Mesenchymal stem cell (in vitro differentiated cells and primary cell): ENCODE measurements at regions not wholly inside any gene's neighbourhood (a gene's known extent, or its start where the extent isn't known, plus 50 kb on each side); places are given as distances from the start of the nearest gene placed in this dataset.

Source experiments
- DNase-seq: peaks from one replicate; pipeline ENCODE4 v3.0.0-alpha.2; 2013
- H2AFZ ChIP-seq: one replicate; pipeline ENCODE4 v1.6.1; 2013; ENCODE audit warnings: low read depth, mild to moderate bottlenecking, control low read depth, inconsistent platforms, low read length, moderate library complexity
- H2AK5ac ChIP-seq: 2 replicates; pipeline ENCODE4 v1.6.1; 2013; ENCODE audit warnings: low read length, moderate library complexity, mild to moderate bottlenecking, inconsistent platforms; ENCODE audit not compliant: severe bottlenecking
- H2BK120ac ChIP-seq: one replicate; pipeline ENCODE4 v1.6.1; 2013; ENCODE audit warnings: low read depth, mild to moderate bottlenecking, inconsistent platforms, low read length, moderate library complexity
- H2BK12ac ChIP-seq, 2 experiments: one replicate each; pipeline ENCODE4 v1.6.1; 2013; ENCODE audit warnings: inconsistent platforms in 2 of 2, low read length in 2 of 2, mild to moderate bottlenecking in 2 of 2, moderate library complexity in 2 of 2, control low read depth in 1 of 2
- H2BK15ac ChIP-seq: one replicate; pipeline ENCODE4 v1.6.1; 2013; ENCODE audit warnings: mild to moderate bottlenecking, low read depth, inconsistent platforms; ENCODE audit not compliant: poor library complexity, severe bottlenecking
- H2BK5ac ChIP-seq: 2 replicates; pipeline ENCODE4 v1.6.1; 2013; ENCODE audit warnings: low read depth, mild to moderate bottlenecking, low read length, control low read depth, inconsistent platforms; ENCODE audit not compliant: poor library complexity, severe bottlenecking
- H3K14ac ChIP-seq, 2 experiments: one replicate each; pipeline ENCODE4 v1.6.1; 2013; ENCODE audit warnings: inconsistent platforms in 2 of 2, low read length in 2 of 2, control low read depth in 1 of 2, mild to moderate bottlenecking in 1 of 2, moderate library complexity in 1 of 2
- H3K18ac ChIP-seq, 2 experiments: one replicate each; pipeline ENCODE4 v1.6.1; 2013; ENCODE audit warnings: inconsistent platforms in 2 of 2, low read length in 2 of 2, control low read depth in 1 of 2, low read depth in 1 of 2, mild to moderate bottlenecking in 1 of 2
- H3K23ac ChIP-seq, 2 experiments: one replicate each; pipeline ENCODE4 v1.6.1; 2013; ENCODE audit warnings: inconsistent platforms in 2 of 2, low read length in 2 of 2, mild to moderate bottlenecking in 2 of 2, moderate library complexity in 2 of 2, control low read depth in 1 of 2
- H3K27ac ChIP-seq: 2 replicates; pipeline ENCODE4 v1.5.1; 2013; ENCODE audit warnings: mild to moderate bottlenecking, moderate library complexity, low read length, control low read depth, inconsistent platforms; ENCODE audit not compliant: poor library complexity, severe bottlenecking
- H3K27me3 ChIP-seq, 2 experiments: 2 replicates each; pipeline versions ENCODE4 v1.6.1 to v1.7.0; 2013; ENCODE audit warnings: low read length in 2 of 2, mild to moderate bottlenecking in 2 of 2, moderate library complexity in 2 of 2, control low read depth in 1 of 2, inconsistent platforms in 1 of 2; ENCODE audit not compliant: control insufficient read depth in 1 of 2, insufficient read depth in 1 of 2
- H3K36me3 ChIP-seq, 2 experiments: 2 replicates each; pipeline versions ENCODE4 v1.6.1 to v1.7.0; 2013; ENCODE audit warnings: low read length in 2 of 2, control low read depth in 1 of 2, inconsistent platforms in 1 of 2, low read depth in 1 of 2, mild to moderate bottlenecking in 1 of 2; ENCODE audit not compliant: insufficient read depth in 2 of 2, control insufficient read depth in 1 of 2
- H3K4ac ChIP-seq, 2 experiments: one replicate each; pipeline ENCODE4 v1.6.1; 2013; ENCODE audit warnings: inconsistent platforms in 2 of 2, low read length in 2 of 2, mild to moderate bottlenecking in 2 of 2, moderate library complexity in 2 of 2, control low read depth in 1 of 2, low read depth in 1 of 2
- H3K4me1 ChIP-seq: 2 replicates; pipeline ENCODE4 v1.6.1; 2013; ENCODE audit warnings: low read depth, low read length, control low read depth; ENCODE audit not compliant: control insufficient read depth, insufficient read depth
- H3K4me2 ChIP-seq: 2 replicates; pipeline ENCODE4 v1.6.1; 2013; ENCODE audit warnings: low read length, mild to moderate bottlenecking, inconsistent platforms; ENCODE audit not compliant: poor library complexity, severe bottlenecking
- H3K4me3 ChIP-seq, 2 experiments: 2 replicates each; pipeline versions ENCODE4 v1.5.1 to v1.7.0; 2013; ENCODE audit warnings: low read length in 2 of 2, mild to moderate bottlenecking in 2 of 2, control low read depth in 1 of 2, low read depth in 1 of 2; ENCODE audit not compliant: insufficient read depth in 1 of 2
- H3K79me1 ChIP-seq: replicated peaks from 2 replicates; pipeline ENCODE4 v1.6.1; 2013; ENCODE audit warnings: mild to moderate bottlenecking, control low read depth, low read length, inconsistent platforms; ENCODE audit not compliant: poor library complexity, severe bottlenecking
- H3K9ac ChIP-seq: 2 replicates; pipeline ENCODE4 v1.7.0; 2013; ENCODE audit warnings: mild to moderate bottlenecking, low read length, moderate library complexity
- H3K9me3 ChIP-seq: 2 replicates; pipeline ENCODE4 v1.7.0; 2013; ENCODE audit warnings: mild to moderate bottlenecking, low read length; ENCODE audit not compliant: control insufficient read depth
- H4K8ac ChIP-seq: one replicate; pipeline ENCODE4 v1.6.1; 2013; ENCODE audit warnings: inconsistent platforms, mild to moderate bottlenecking, low read length, moderate library complexity
- H4K91ac ChIP-seq: one replicate; pipeline ENCODE4 v1.6.1; 2013; ENCODE audit warnings: mild to moderate bottlenecking, low read length, inconsistent platforms
- WGBS: methylation state at CpG from one replicate; pipeline ENCODE4 v1.1.7; 2013; ENCODE audit warnings: mixed read lengths; 5-methylcytosine and 5-hydroxymethylcytosine counted together

GRCh38 chr13:97564956-97565355 lies 131.0 kb downstream of the RAP2A start:
- H3K27ac ChIP-seq = no peak overlapping the region
- H3K4ac ChIP-seq = no peak overlapping the region
- H3K23ac ChIP-seq = no peak overlapping the region
- DNase-seq = no peak
- no peak overlapping the region for H3K18ac ChIP-seq
- no peak overlapping the region for H3K4me2 ChIP-seq
- H4K91ac ChIP-seq = no peak overlapping the region
- no peaks in the 10 kb centered on the region for H3K79me1 ChIP-seq
- WGBS = 75% methylated on average over 3 of the region's 5 CpGs
- no peak overlapping the region for H2BK5ac ChIP-seq
- H2BK120ac ChIP-seq = no peak overlapping the region
- H3K9ac ChIP-seq = no peak overlapping the region
- no peaks in the 10 kb centered on the region for H3K36me3 ChIP-seq
- H2BK12ac ChIP-seq = no peak overlapping the region
- H3K4me3 ChIP-seq = no peak overlapping the region
- H3K14ac ChIP-seq = no peak overlapping the region
- no peaks in the 10 kb centered on the region for H3K27me3 ChIP-seq
- no peak overlapping the region for H2AFZ ChIP-seq
- no peaks in the 10 kb centered on the region for H3K4me1 ChIP-seq
- H2AK5ac ChIP-seq = no peak overlapping the region
- H4K8ac ChIP-seq = no peak overlapping the region
- no peaks in the 10 kb centered on the region for H3K9me3 ChIP-seq
- no peak overlapping the region for H2BK15ac ChIP-seq

- no peak for DNase-seq
- no peaks in the 10 kb centered on the region for H3K4me1 ChIP-seq
- no peak overlapping the region for H2BK12ac ChIP-seq
- no peak overlapping the region for H3K23ac ChIP-seq
- no peaks in the 10 kb centered on the region for H3K27me3 ChIP-seq
- no peak overlapping the region for H2BK5ac ChIP-seq
- no peaks in the 10 kb centered on the region for H3K9me3 ChIP-seq
- H3K18ac ChIP-seq = no peak overlapping the region
- no peaks in the 10 kb centered on the region for H3K79me1 ChIP-seq
- H2BK15ac ChIP-seq = no peak overlapping the region
- H3K36me3 ChIP-seq = no peaks in the 10 kb centered on the region
- H2BK120ac ChIP-seq = no peak overlapping the region
- no peak overlapping the region for H4K8ac ChIP-seq
- no peak overlapping the region for H3K27ac ChIP-seq
- H2AK5ac ChIP-seq = no peak overlapping the region
- no peak overlapping the region for H3K4ac ChIP-seq
- no peak overlapping the region for H3K4me3 ChIP-seq
- no peak overlapping the region for H4K91ac ChIP-seq
- no peak overlapping the region for H3K4me2 ChIP-seq
- H3K9ac ChIP-seq = no peak overlapping the region
- no peak overlapping the region for H3K14ac ChIP-seq
- H2AFZ ChIP-seq = no peak overlapping the region
- 94% methylated on average over 3 of the region's 3 CpGs for whole genome bisulfite sequencing
These were observed 131.9 kb downstream of the RAP2A start for GRCh38 chr13:97565906-97566305.

- no peaks in the 10 kb centered on the region for H3K79me1 ChIP-seq
- no peaks in the 10 kb centered on the region for H3K4me1 ChIP-seq
- no peaks in the 10 kb centered on the region for H3K27me3 ChIP-seq
- DNase-seq = no peak
- no peak overlapping the region for H3K4me2 ChIP-seq
- H2BK12ac ChIP-seq = no peak overlapping the region
- 100% methylated on average over 2 of the region's 2 CpGs for WGBS
- no peak overlapping the region for H2AK5ac ChIP-seq
- H3K9ac ChIP-seq = no peak overlapping the region
- no peak overlapping the region for H3K14ac ChIP-seq
- no peak overlapping the region for H4K91ac ChIP-seq
- no peak overlapping the region for H4K8ac ChIP-seq
- no peak overlapping the region for H3K4me3 ChIP-seq
- no peak overlapping the region for H3K27ac ChIP-seq
- H3K18ac ChIP-seq = no peak overlapping the region
- H3K4ac ChIP-seq = no peak overlapping the region
- H3K23ac ChIP-seq = no peak overlapping the region
- H2AFZ ChIP-seq = no peak overlapping the region
- no peak overlapping the region for H2BK5ac ChIP-seq
- no peak overlapping the region for H2BK120ac ChIP-seq
- no peaks in the 10 kb centered on the region for H3K36me3 ChIP-seq
- no peak overlapping the region for H2BK15ac ChIP-seq
- H3K9me3 ChIP-seq = no peaks in the 10 kb centered on the region
These were observed 132.9 kb downstream of the RAP2A start for GRCh38 chr13:97566907-97567306.

- Histone ChIP-seq H3K4me3 (no peak overlapping the region), H4K8ac (peak overlapping the region; percentile 86), H3K14ac (no peak overlapping the region), H2AFZ (no peak overlapping the region), H2BK12ac (no peak overlapping the region), H3K4ac (no peak overlapping the region), H3K23ac (no peak overlapping the region), H3K27ac (no peak overlapping the region), H3K9me3 (no peaks in the 10 kb centered on the region), H3K27me3 (no peaks in the 10 kb centered on the region), H2BK15ac (no peak overlapping the region), H3K4me1 (no peaks in the 10 kb centered on the region), H3K9ac (no peak overlapping the region), H2AK5ac (no peak overlapping the region), H3K36me3 (no peaks in the 10 kb centered on the region), H3K79me1 (no peaks in the 10 kb centered on the region), H3K4me2 (no peak overlapping the region), H3K18ac (peak overlapping the region in 1 of 2 experiments; percentile 48), H2BK120ac (peak overlapping the region; percentile 36), H2BK5ac (no peak overlapping the region), H4K91ac (no peak overlapping the region)
- WGBS = 54% methylated on average over 2 of the region's 3 CpGs
- peak; percentile 58 for DNase-seq
These were observed 133.7 kb downstream of the RAP2A start for GRCh38 chr13:97567510-97568243.
